Upper lobe of right lung (tissue), 1 donor: ENCODE measurements at regions not wholly inside any gene's neighbourhood (a gene's known extent, or its start where the extent isn't known, plus 50 kb on each side); places are given as distances from the start of the nearest gene placed in this dataset.

Experiments used
- ATAC-seq: fragments of 200-7000 bp; cut with Tn5 transposase; one replicate; pipeline ENCODE4 v1.9.1; 2020; ENCODE audit warnings: mild to moderate bottlenecking, moderate library complexity
- DNase-seq: peaks from one replicate; pipeline ENCODE4 v3.0.0-alpha.2; 2020
- H3K27ac ChIP-seq: fragments of 200-600 bp; one replicate; pipeline ENCODE4 v1.8.0; 2022
- H3K27me3 ChIP-seq: fragments of 200-600 bp; one replicate; pipeline ENCODE4 v1.8.0; 2022; ENCODE audit warnings: mild to moderate bottlenecking
- H3K36me3 ChIP-seq: fragments of 200-600 bp; one replicate; pipeline ENCODE4 v1.8.0; 2022
- H3K4me1 ChIP-seq: fragments of 200-600 bp; one replicate; pipeline ENCODE4 v1.8.0; 2022
- H3K4me3 ChIP-seq: fragments of 200-600 bp; one replicate; pipeline ENCODE4 v1.8.0; 2022; ENCODE audit warnings: mild to moderate bottlenecking
- H3K9me3 ChIP-seq: fragments of 200-600 bp; one replicate; pipeline ENCODE4 v1.8.0; 2022
- intact Hi-C: fragments of 100-400 bp; cut with DNase I; formaldehyde crosslinking; loops from one replicate; pipeline ENCODE4 v1.11.0; 2022
- TF ChIP-seq, protein P1 (sequence below): fragments of 200-600 bp; IDR thresholded peaks from one replicate; pipeline ENCODE4 v1.8.0; 2022; ENCODE audit warnings: antibody characterized with exemption
- donor health status: DM: no; HTN: yes; CAD: no; lungs with severe emphysema.

- DNase-seq (no peak), ATAC-seq (no peak)
- no peak overlapping the region for H3K27ac ChIP-seq
- no peak overlapping the region for H3K4me3 ChIP-seq
- H3K9me3 ChIP-seq, result no peaks in the 10 kb centered on the region
- intact Hi-C loops, result no loop called here
- TF ChIP-seq, protein P1, sequence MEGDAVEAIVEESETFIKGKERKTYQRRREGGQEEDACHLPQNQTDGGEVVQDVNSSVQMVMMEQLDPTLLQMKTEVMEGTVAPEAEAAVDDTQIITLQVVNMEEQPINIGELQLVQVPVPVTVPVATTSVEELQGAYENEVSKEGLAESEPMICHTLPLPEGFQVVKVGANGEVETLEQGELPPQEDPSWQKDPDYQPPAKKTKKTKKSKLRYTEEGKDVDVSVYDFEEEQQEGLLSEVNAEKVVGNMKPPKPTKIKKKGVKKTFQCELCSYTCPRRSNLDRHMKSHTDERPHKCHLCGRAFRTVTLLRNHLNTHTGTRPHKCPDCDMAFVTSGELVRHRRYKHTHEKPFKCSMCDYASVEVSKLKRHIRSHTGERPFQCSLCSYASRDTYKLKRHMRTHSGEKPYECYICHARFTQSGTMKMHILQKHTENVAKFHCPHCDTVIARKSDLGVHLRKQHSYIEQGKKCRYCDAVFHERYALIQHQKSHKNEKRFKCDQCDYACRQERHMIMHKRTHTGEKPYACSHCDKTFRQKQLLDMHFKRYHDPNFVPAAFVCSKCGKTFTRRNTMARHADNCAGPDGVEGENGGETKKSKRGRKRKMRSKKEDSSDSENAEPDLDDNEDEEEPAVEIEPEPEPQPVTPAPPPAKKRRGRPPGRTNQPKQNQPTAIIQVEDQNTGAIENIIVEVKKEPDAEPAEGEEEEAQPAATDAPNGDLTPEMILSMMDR, result no peak
- no peaks in the 10 kb centered on the region for H3K36me3 ChIP-seq
- no peaks in the 10 kb centered on the region for H3K4me1 ChIP-seq
- peaks cover 34% of the 10 kb centered on the region for H3K27me3 ChIP-seq
Measured at GRCh38 chr1:10892138-10893065, 96.0 kb upstream of the CASZ1 start.

DNA sequence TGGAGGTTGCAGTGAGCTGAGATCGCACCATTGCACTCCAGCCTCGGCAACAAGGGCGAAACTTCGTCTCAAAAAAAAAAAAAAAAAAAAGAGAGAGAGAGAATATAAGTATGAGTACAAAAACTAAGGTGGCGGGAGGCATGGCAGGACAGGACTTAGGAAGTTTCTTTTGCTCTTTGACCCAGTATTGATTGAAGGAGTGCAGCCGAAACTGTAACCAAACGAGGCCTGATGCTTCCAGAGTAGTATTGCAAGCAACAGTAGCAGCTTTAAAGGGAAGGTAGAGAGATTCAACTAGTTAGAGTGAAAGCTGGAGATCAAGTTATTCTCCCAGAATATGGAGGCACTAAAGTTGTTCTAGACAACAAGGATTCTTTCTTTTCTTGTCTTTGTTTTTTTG is 99.2 kb upstream of the CASZ1 start:
- H3K27me3 ChIP-seq, result peaks cover 5% of the 10 kb centered on the region

DNA sequence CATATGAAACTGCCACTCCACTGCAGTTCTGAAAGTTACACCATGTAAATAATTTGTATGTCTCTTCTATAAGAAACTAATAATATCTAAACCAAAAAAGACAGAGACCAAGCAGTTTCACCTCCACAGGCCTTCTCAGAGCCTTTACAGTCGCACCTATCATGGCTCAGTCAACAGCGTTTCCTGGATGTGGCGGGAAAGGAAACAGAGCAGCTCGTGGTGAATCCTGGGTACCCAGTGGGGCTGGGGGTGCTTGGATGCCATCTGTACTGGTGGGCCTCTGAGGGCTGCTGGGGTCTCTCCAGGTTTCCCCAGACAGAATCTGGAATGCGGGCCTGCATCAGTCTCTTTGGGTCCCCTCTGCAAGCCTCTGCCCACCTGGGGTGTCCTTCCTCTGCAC is 100.2 kb upstream of the CASZ1 start:
- Histone ChIP-seq H3K4me3 (no peak overlapping the region), H3K4me1 (peaks cover 8% of the 10 kb centered on the region), H3K27ac (no peak overlapping the region), H3K27me3 (no peaks in the 10 kb centered on the region), H3K9me3 (no peaks in the 10 kb centered on the region), H3K36me3 (no peaks in the 10 kb centered on the region)
- DNase-seq, result no peak
- TF ChIP-seq, protein P1, result no peak
- no peak for ATAC-seq
- intact Hi-C loops, result no loop called here

More for the DNA sequence above, 99.2 kb upstream of the CASZ1 start:
- no peaks in the 10 kb centered on the region for H3K36me3 ChIP-seq
- DNase-seq (no peak), ATAC-seq (no peak)
- H3K27ac ChIP-seq, result no peak overlapping the region
- peaks cover 8% of the 10 kb centered on the region for H3K4me1 ChIP-seq
- H3K4me3 ChIP-seq, result no peak overlapping the region
- intact Hi-C loops, result no loop called here
- no peaks in the 10 kb centered on the region for H3K9me3 ChIP-seq
- TF ChIP-seq, protein P1, result no peak

DNA sequence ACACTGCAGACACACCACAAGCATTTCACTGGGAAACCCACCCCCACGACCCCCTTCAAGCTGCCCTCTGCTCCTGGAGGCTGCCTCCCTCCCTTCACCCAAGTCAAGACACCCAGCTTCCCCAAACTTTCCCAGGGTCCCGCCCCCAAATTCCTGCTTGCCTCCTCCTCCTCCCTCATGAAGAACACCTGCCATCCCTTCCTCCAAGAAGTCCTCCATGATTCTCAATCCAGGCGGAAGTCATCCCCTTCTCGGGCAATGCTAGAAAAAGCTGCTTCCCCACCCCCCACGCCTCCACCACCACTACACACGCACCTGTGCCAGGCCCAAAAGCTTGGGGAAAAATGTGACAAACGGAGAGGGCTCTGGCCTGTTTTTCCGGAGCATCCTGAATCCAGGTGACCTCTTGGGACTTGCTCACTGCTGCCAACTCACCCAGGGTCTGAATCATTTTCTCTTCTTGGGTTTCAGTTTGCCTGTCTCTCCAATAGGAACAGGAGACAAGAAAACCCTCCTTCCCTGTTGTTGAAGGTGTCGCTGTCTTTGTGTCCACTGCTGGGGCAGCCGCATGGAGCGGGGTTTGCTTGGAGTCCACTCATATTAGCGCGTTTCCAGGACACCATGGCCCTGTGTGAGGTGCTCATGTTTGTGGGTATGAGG is 101.0 kb upstream of the CASZ1 start:
- Histone ChIP-seq H3K9me3 (no peaks in the 10 kb centered on the region), H3K27ac (no peak overlapping the region), H3K27me3 (no peaks in the 10 kb centered on the region), H3K36me3 (no peaks in the 10 kb centered on the region), H3K4me3 (no peak overlapping the region), H3K4me1 (peaks cover 8% of the 10 kb centered on the region)
- TF ChIP-seq, protein P1, result no peak
- intact Hi-C loops, result no loop called here
- DNase-seq, result no peak
- ATAC-seq, result no peak

DNA sequence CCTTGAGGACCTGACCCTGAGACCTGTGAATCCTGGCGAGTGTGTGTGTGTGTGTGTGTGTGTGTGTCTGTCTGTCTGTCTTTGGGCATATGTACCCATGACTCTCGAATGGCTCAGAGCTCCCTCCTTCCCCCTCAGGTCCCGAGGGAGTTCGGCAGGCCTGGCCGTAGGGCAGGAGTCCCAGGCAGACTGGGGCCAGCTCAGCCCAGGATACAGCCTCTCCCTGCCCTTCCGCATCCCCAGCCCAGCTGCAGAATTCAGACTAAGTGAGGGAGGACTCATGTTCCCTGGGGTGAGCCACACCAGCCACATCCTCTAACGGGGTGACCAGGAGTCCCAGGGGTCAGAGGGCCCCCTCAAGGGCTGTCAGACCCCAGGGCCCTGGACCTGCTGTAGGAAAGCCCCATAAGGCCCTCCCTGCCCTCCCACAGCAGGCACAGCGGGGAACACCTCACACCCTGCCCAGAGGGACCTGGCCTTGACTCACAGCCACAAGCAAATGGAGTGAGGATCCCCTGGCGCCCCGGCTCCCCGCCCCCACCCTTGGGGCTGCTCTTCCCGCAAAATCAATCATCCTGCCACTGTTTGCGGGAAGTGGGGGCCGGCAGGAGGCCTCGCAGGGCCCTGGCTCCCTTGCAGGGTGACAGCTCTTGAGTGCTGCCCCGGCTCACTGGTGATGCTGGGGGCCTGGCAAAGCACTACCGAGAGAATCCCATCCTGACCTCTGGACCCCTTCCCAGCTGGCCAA is 101.7 kb upstream of the CASZ1 start:
- H3K4me1 ChIP-seq, result peaks cover 8% of the 10 kb centered on the region
- H3K9me3 ChIP-seq, result no peaks in the 10 kb centered on the region
- no peak for ATAC-seq
- DNase-seq, result no peak
- intact Hi-C loops, result no loop called here
- no peak overlapping the region for H3K27ac ChIP-seq
- H3K27me3 ChIP-seq, result no peaks in the 10 kb centered on the region
- H3K36me3 ChIP-seq, result no peaks in the 10 kb centered on the region
- H3K4me3 ChIP-seq, result no peak overlapping the region
- TF ChIP-seq, protein P1, result no peak
